NCI-H1048 (cell line): ENCODE measurements at regions not wholly inside any gene's neighbourhood (a gene's known extent, or its start where the extent isn't known, plus 50 kb on each side); places are given as distances from the start of the nearest gene placed in this dataset.

Experiments used
- DNase-seq: peaks from one replicate; lab custom pipeline; 2025; lab: John Stamatoyannopoulos, UW

DNA sequence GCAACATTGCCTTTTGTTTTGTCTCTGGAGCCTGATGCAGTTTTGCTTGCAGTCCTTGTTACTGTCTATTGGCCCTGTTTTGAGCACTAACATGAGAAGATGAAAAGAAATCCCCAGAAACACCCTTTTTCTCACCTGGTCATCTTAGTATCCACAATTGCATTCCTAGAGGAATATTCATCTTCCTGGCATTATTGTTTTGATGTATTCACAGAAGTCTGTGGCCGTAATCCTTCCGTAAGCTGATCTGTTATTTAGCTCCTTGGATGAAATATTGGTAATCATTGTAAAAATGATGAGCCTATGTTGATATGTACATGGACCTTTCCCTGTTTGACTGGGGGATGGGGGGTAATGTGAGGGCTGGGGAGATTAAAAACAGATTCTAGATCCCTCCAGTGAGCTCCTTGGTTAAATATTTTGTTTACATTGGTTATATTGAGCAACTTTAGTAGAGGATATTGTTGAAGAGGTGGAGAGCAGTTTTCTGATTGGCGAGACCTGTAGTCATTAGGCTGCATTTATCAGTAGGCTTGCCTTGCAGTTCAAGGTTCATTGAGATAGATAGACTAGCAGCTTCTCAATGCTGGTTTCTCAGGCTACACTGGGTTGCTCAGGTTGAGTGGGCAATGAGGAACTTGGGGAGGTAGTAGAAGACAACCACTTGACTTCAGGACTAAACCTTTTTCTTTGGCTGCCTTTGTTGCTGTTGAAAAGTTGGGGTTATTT is 117.5 kb downstream of the MACIR start:
- DNase-seq = no peak

- DNase-seq = no peak
Observed at GRCh38 chr5:103375350-103375749, 116.8 kb downstream of the MACIR start.

- DNase-seq = no peak
Observed at GRCh38 chr5:103374473-103374963, 116.0 kb downstream of the MACIR start.

- no peak for DNase-seq
Observed at GRCh38 chr5:103373597-103374472, 115.3 kb downstream of the MACIR start.

DNA sequence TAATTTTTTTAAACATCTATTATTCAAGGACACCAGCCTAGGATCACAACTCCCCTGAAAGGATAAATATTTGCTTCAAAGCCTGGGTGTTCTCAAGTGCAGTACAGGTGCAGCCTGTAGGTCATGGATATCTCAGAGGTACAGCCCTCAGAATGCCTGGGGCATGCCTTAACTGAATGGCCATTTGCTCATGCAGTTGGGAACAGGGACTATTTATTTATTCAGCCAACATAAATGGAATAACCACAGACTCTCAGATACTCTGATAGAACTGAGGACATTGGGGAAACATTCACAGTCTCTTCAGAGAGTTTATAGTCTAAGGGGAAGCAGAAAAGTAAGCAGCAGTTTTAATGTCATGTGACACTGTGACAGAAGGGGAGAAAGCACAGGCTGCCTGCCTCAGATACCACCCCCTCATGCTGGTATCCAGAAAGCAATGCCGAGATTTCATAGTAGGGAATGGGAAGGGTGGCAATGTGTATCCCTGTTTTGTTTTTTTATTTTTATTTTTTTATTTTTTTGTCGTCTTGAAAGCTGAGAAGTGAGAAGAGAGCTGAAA is 112.6 kb downstream of the MACIR start:
- no peak for DNase-seq

DNA sequence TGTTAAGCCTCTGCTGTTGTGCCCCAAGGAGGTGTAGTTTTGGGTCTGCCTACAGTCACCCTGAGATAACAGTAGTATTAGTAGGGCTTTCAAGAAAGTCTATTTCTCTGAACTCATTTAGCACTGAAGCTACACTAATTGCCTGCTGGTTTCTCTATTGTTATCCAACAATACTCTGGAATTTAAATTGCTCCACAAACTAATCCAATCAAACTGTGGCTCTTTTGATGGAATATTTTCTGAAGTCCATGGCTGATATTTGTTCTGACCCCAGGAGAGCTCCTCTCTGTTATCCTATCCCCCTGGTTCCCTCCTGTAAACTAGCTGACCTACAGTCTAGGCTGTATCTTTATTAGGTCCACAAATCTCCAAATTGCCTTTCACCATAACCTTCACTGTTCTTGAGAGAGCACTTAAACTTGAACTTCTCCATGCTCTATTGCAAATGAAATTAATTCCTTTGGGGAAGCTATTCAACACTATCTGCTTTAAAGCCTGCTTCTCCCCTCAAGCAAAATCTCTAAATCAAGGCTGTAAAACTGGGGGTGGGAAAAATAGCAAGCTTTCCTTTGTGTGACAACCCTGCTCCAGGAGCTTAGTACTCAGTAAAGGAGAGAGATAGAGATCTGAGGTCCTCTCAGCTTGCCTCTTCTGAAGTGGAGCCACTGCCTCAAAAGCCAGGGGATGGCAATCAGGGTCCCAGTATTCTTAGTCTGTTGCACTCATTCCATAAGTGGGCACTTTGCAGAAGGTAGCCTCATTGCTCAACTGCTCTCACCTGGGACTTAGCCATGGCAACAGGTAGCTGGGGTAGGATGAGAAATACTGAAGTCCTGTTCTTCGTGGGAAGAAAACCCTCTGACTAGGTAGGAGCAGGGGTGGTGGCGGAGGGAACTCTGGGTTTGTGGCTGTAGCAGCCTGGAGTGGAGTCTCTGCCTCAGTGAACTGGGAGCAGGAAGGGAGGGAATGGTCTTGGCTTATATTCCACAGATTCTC is 110.9 kb downstream of the MACIR start:
- no peak for DNase-seq

- DNase-seq = no peak
Observed at GRCh38 chr5:103367702-103368101, 109.1 kb downstream of the MACIR start.

DNA sequence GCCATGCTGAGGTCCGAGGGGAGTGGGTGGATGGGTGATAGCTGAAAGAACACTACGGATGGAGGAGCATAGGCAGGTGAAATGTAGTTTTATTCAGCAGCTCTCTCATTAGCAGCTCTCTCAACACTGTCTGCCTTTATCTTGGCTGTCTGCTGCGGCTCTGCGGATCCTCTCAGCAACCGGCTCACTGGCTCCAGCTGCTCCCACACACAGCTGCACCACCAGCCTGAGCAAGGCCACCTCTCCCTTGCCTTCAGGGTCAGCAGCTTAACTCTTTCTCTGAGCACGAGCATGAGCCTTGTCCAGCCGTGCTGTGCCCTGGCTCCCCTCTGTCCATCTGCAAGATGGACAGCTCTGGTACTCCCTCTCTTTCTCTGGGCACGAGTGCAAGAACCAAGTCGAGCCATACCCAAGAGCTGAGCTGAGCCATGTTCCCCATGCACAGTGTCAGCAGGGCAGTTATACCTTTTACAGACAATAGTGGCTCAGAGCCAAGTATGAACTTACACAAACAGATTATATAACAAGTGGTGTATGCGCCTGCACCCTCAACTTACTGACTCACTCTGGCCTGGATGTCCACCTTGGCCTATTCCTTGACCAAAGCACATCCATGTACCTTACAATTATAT is 108.5 kb downstream of the MACIR start:
- no peak for DNase-seq

- no peak for DNase-seq
Observed at GRCh38 chr5:103364074-103364473, 105.5 kb downstream of the MACIR start.

- DNase-seq = no peak
Observed at GRCh38 chr5:103362211-103362610, 103.6 kb downstream of the MACIR start.

GRCh38 chr5:103360475-103360874 is 101.9 kb downstream of the MACIR start:
- DNase-seq = no peak

GRCh38 chr5:103358305-103358995 is 99.9 kb downstream of the MACIR start:
- no peak for DNase-seq

DNA sequence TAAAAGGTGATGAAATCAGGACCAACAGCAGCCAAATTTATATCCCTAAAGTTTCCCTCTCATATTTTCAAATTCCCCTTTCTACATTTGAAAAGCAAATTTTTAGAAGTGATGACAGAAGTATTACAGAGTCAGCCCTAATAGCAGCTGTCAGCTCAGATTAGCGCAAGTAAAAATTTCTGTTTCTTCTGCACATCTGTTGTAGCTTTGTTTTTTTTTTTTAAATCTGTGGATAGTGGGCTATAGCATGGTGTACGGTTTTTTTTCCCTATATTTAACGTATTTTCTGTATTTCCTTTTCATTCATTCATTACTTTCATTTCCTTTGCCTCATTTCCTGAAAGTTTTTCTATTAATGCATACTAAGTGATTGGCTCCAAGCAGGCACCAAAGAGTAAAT is 99.1 kb downstream of the MACIR start:
- no peak for DNase-seq

DNA sequence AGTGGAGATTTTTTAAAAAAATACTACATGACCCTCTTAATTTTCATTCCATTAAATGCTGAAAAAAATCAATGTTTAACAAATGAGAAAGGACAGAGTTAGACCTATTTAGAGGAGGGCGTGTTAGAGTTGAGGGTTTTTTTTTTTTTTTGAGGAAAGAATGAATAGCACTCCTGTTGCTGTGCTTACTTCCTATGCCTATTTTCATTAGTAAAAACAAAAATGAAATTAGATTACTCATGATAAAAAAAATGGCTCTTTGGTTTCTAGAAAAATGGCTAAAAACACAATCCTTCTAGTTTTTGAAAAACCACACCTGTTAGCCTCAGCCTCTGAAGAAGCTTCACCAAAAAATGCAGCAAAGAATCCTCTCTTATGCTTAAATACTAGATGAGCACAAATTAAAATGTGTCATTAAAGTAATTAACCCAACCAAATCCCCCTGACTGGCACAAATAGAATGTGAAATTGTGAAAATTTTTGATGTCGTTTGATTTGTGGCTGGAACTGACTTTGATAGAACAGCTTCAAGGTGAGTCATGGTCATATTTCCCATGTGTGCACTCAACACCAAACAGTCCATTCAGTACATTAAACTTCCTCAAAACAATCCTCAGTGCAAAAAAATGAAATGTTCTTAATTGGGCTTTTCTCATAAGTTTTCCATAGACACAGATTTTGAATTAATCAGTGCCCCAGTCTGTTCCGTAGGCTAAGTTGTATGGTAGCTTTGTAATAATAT is 98.0 kb downstream of the MACIR start:
- DNase-seq = no peak

GRCh38 chr5:103355579-103355978 is 97.0 kb downstream of the MACIR start:
- no peak for DNase-seq

DNA sequence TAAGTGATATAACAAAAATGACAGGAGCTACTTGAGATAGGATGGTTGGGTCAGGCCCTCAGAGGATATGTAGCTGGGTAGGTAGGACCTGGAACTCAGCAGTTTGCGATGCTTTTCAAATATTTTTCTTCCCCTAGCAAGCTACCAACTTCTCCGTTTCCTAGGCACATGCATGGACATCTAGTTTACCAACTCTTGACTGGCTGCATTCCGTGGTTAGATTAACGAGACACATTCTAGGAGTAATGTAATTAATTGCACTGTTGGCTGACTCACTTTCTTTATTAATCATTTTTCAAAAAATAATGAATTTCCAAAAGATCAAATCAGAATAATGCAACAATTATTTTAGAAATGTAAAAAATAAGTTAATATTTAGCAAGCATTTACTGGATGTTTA is 95.9 kb downstream of the MACIR start:
- DNase-seq = no peak

- DNase-seq = no peak
Observed at GRCh38 chr5:103353581-103353980, 95.0 kb downstream of the MACIR start.

- no peak for DNase-seq
Observed at GRCh38 chr5:103347716-103348423, 89.3 kb downstream of the MACIR start.

DNA sequence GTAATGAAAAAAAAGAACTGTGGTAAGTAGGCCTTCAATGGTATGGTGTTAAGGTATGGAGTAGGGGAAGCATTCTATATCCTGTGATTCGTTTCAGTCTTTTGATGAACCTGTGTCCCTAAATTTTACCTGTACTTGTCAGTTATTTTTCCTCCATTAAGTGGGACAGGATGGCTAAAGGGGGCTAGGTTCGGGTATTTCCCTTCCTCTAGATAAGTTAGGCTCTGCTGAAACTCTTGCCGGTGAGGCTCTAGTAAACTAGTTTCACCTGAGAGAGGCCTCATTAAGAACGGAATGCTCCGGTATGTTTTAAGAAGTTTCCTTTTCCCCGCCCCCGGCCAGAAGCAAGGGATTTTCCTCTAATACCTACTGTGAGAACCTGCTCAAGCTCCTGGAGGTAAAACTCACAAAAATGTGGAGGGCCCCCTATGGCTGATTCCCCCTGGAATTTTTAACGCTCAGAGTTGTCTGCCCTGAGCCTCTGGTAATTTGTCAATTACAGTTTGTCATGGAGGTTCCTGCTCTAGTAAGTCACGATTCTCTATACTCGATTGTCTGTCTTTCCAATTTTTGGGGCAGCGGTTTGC is 87.7 kb downstream of the MACIR start:
- DNase-seq = no peak
